Left colon (tissue), 2 donors: ENCODE measurements at regions not wholly inside any gene's neighbourhood (a gene's known extent, or its start where the extent isn't known, plus 50 kb on each side); places are given as distances from the start of the nearest gene placed in this dataset.

Source experiments
- ATAC-seq: fragments of 200-7000 bp; cut with Tn5 transposase; one replicate; pipeline ENCODE4 v1.9.1; 2020; ENCODE audit warnings: mild to moderate bottlenecking, moderate library complexity
- DNase-seq, 2 donors: peaks; one replicate each; pipeline ENCODE4 v3.0.0-alpha.2; 2020
- intact Hi-C, 2 donors: fragments of 100-400 bp; cut with DNase I in 1 of 2; cut with micrococcal nuclease in 1 of 2; formaldehyde crosslinking; loops; one replicate each; pipeline versions ENCODE4 v1.11.2 to v1.14.0; 2022; cut with DNase I, micrococcal nuclease
- donor health status: DM: no; HTN: no; CAD: no.
- donor health status: DM: yes; HTN: yes; CAD: no.

DNA sequence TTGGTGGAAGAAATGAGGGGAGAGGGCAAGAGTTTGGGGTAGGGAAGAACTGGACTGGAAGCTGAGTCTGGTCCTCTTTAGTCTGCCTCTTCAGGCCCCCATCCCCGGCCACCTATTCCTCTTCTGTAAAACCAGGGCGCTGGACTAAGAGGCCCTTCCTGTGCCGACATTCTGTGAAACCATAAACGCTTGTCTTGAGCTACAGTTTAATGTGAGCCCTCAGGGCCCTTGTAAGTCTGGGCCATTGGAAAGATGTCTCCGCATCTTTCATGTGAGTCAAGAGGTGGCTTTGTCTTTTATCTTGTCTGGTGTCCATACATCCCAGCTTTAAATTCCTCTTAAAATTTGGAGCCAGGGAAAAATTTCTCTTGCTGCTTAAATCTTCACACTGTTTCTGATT is 90.6 kb downstream of the PLCE1 start:
- no peak for ATAC-seq
- no peak for DNase-seq
- intact Hi-C loops, result no loop called here

DNA sequence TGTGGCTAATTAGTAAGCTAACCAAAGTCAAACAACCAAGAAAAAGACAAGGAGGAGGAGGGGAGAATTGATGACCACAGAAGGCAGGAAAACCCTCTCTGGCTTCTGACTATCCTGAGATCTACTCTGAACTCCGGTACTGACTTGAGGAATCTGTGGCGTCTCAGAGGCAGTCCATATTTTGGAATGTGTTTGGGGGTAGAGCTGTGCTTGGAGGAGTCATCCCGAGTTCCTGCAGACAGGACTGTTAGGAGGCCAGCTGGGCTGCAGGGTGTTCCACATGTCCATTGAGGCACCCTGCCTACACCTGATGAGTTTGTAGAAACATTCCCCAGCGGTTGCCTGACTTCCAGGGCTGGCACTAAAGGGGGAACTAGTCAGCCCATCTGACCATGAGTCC is 91.6 kb downstream of the PLCE1 start:
- DNase-seq, result no peak
- intact Hi-C loops, result no loop called here
- ATAC-seq, result no peak

DNA sequence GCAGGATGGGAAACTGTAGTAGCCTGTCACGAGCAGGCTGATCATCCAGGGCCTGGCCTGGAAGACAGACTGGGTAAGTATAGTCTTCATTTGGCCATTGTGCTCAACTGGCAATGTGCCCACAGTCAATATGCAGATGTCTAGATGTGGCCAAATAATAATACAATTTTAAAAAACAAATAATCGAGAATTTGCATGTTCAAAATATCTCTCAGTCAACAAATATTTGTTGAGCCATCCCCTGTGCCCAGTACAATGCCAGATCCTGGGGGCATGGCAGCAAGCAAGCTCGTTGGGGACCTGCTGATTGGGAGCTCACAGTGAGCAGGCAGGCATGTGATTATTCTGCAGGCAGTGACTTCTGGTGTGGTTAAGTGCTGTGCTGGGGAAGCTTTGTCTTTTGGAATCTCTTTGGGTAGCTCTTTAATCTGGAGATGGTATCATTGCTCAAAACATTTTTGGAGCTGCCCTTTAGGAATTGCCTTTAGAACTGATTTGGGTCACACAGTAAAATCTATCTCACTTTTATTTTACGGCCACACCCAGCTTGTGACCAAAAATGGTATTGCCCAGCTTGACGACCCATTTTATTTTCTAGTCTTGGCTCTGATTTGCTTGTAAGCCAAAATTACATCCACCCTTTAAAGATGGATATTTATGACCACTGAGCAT is 92.2 kb downstream of the PLCE1 start:
- no peak for ATAC-seq
- intact Hi-C loops, result no loop called here

DNA sequence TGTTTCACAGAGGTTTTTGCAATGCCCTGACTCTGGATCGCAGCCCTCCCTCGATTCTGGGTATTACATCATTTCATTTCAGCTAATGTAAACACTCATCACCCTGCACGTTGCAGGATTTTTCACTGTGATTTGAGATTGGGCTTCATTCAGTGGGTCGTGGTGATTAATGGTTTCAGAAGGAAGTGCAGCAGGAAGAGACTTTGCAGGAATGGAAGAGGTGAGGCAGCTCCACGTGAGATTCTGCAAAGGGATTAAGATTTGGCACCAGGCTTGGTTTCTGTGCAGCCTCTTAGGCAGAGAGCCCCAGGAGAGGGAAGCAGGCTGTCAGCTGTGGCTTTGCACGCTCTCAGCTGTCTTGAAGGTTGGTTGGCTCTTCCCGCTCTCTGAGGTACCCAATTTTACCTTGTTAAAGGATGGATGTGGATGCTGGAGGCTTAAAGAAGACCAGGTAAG is 95.2 kb downstream of the PLCE1 start:
- DNase-seq (no peak), ATAC-seq (no peak)
- intact Hi-C loops, result no loop called here

More for the DNA sequence above, 92.2 kb downstream of the PLCE1 start:
- DNase-seq, result no peak

DNA sequence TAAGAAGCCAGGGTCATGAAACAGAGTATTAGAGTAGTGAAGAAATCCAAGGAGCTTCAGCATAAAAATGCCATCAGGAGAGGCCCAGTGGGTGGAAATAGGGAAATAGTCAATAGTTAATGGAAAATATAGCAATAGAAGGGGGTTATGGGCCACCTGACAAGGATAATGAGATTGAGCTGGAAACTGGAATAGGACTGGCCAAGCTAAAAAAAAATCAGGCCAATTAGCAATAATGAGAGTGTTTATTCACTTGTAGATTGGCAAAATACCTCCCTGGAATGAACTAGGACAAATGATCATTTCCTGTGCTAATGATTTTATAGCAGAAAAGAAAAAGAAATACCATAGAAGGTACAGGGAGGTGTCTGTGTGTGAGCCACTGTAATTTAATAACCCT is 97.9 kb downstream of the PLCE1 start:
- ATAC-seq (no peak), DNase-seq (no peak)
- intact Hi-C loops, result no loop called here

DNA sequence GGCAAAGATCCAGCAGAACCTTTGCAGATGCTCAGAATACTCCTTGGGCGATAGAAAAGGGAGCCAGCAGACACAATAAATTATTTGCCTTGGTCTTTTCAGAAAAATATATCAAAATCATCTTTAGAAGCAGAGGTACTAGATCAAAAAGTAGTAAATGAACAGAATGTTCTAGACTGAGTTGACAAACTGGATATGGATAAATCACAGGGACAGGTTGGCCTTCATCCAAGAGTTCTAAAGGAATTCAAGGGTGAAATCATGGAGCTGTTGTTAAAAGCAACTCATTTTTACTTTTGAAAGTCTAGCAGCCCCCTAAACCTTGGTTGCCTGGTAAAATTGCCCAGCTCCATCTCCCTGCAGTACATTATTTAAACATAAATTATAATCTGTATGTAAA is 99.1 kb downstream of the PLCE1 start:
- DNase-seq (no peak), ATAC-seq (no peak)
- intact Hi-C loops, result no loop called here

DNA sequence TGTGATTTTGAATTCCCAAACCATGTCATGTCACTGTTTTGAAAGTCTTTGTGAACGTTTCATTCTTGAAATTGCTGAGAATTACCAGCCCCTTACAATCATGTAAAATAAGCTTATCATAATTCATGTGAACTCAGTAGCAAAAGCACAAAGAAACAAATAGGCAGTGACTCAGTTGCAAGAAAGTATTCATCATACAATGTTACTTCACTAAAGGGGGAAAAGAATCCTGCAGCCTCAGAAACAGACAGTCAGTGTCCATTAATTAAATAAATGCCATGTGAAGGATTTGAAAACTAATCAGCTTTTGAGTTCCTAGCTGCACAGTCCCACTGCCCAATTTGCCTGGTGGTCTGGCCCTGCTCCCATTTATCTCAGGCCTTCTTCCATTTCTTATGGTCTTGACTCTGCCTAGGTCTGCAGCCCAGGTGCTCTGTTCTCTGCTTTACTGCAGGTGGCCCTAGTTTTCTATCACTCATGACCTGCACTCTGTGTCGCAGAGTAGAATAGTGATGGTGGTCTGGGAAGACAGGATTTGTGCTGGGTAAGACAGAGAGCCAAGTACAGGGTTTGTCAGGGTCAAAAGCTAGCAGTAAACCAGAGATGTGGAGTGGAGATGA is 99.7 kb downstream of the PLCE1 start:
- intact Hi-C loops, result no loop called here
- DNase-seq (no peak), ATAC-seq (no peak)

DNA sequence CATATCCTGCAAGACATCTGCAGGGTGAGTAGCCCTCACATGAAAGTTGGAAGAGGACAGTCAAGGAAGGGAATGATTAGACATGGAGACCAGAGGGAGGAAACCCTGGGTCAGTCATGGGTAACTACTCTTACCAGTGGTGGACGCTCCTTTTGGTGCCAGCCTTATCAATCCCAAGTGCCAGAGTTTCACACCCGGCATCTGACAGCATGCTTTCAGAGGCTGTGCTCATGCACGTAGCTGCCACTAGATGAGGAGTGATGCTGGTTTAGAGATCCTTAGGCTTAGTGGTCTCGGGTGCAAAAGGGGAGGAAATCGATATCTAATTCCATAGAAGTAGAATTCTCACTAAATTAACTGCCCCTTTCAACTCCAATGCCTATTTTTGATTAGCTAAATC is 100.8 kb downstream of the PLCE1 start:
- no peak for ATAC-seq
- intact Hi-C loops, result no loop called here

DNA sequence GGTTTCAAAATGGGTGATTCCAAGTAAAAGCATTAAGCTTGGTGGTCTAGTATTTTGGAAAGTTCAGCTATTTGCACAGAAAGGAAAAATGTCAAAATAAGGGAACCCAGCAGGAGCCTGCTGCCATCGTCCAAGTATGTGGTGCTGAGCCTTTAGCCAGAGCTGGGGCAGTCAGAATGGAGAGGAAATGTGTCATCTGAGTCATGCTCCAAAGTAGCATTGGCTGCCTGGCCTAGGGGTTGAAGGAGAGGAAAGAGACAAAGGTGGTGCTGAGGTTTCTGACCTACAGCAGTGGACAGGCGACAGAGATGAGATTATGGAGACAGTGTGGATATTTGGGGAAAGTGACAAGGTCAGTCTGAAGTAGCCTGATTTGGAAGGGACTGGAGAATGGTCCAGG is 103.9 kb downstream of the PLCE1 start:
- intact Hi-C loops, result no loop called here
- ATAC-seq (no peak), DNase-seq (no peak)

More for the DNA sequence above, 100.8 kb downstream of the PLCE1 start:
- DNase-seq, result no peak

DNA sequence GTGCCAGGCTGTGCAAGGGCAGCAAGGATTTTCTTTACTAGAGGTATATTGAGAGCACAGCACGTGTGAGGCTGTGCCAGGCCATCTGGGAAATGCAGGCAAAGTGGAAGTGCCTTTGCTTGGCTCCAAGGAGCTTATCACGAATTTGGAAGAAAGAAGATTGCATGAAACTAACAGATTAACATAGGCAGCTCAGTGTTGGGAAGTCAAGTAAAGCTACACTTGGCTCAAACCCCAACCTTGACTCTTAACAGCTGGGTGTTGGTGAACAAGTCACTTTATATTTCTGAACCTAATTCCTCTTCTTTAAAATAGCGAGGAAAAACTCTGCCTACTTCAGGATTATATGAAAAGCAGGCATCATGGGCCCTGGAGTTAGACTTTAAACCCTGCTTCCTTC is 105.2 kb downstream of the PLCE1 start:
- no peak for DNase-seq
- intact Hi-C loops, result no loop called here
- ATAC-seq, result no peak

DNA sequence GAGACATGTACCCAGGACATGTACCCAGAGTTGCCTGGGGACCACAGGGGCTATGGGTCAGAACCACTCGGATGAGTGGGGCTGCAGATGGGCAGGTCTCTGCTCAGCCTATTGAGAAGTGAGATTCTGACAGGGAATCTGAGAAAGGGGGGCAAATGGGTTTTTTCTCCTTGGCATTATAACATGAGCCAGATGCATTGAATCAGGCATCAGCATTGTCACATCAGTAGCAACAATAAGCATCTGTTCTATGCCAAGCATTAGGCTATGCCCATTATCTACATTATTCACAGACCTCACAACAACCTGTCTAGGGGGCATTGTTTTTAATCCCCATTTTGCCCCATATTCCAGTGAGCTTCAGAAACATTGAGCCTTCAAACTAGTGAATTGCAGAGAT is 108.2 kb downstream of the PLCE1 start:
- no peak for ATAC-seq
- intact Hi-C loops, result no loop called here
- DNase-seq, result no peak

DNA sequence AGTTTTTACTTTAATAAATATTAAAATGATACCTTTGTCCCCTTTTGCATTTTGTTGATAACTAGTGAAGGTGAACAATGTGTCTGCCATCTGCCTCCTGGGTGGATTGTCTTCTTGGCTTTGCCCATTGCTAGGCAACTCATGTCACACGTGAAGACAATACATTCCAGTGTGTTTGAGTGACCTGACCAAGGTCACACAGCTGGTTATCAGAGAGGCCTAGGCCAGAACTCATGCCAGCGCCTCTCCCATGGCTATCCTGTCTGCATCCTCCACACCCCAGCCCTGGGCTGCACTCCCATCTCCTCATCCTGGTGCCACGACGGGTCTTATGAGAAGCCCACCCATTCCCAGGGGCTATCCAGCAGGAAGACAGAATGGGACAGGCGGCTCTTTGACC is 108.7 kb downstream of the PLCE1 start:
- intact Hi-C loops, result no loop called here
- no peak for DNase-seq
- ATAC-seq, result no peak

DNA sequence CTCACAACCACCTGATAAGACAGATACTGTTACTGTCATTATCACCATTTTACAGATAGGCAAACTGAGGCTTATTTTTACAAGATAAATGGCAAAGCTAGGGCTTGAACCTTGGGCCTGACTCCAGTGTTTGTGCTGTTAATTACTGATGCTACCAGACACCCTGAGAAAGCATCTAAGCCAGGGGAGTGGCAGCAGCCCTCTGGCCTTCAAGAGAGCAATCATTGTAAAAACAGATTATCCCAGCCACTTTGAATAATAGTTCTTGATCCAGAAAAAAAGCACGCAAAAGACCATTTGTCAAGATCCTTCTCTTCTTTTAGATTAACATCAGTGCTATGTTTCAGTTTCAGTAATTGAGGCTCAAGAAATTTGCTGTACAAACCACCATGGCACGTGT is 109.5 kb downstream of the PLCE1 start:
- ATAC-seq, result no peak
- intact Hi-C loops, result no loop called here
- no peak for DNase-seq

DNA sequence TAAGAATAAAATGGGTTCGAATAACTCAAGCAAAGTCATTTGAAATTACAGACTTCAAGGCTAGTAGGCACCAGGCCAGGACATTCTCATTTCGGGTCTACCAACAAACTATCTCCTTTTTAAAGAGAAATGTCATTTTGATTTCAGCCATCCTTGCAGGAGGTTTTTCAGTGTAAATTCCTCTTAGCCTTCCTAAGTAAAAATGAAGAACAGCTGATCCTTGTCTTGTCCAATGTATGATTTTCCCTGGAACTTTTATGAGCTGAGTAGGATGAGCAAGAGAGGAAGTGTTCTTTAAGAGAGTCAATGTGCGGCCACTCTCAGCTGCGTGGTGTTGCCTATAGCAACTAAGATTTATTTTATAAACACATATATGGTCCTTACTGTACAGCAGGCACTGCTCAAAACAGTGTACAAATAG is 110.1 kb downstream of the PLCE1 start:
- no peak for ATAC-seq
- intact Hi-C loops, result no loop called here
- DNase-seq, result no peak

DNA sequence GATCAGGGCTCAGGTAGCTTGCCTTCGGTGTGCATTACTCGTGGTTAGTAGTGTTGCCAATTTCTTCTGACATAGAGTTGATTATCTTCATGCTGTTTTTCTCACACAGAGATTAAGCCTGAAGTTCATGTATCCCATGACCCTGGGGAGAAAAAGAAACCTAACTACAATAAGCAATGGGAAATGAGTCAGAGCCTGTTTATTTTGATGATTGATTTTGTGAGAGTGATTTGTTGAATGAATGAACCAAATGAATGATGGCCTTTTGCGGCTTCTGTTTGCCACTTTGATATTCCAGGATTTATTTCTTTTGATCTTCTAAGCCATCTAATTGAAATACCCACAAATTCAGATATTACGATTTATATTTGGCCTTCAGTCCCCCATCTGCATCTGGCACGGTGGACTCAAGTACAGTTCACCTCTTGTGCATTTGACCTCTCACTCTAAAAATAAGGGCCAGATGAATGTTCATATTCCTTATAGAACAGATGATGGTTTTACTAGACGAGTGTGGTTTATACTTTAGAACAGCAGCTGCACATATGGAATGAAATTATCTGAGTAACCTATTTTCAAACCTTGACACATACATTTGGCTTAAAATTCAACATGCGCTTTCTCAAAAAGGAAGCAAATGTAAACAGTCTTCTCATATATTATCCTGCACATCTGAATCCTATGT is 110.7 kb downstream of the PLCE1 start:
- DNase-seq (no peak), ATAC-seq (no peak)
- intact Hi-C loops, result no loop called here

DNA sequence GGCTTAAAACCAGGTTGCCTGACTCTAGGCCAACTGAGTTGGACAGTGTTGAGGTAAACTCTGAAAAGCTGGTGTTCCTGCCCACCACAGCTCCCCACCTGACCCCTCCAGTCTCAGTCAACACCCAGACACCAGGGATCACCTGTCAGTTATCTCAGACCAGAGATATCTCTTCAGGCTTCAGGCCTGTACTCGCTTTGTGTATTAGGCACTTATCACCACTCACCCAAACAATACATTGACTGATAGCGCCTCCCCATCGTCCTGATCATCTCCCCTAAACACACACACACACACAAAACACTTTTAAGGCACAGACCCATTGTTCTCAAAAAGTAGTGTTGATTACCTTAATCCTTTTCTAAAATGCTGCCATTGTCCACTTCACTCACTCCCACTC is 111.5 kb downstream of the PLCE1 start:
- DNase-seq, result no peak
- intact Hi-C loops, result no loop called here
- no peak for ATAC-seq

DNA sequence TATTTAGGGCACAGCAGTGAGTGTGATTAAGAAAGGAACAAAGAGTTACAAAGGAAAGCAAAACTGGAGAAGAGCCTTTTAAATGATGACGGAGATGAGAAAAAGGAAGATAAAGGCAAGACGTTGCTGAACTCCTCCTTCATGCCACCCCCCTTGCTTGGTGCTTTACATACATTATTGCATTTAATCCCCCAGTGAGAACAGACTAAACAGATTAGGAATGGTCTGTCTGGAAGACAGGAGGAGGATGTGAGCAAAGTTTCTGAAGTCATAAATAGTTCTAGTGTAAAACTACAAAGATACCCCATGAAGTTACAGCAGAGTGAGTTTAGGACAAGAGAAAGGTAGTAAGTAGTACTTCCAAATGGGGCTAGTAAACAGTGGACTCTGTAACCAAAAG is 113.5 kb downstream of the PLCE1 start:
- intact Hi-C loops, result no loop called here
- DNase-seq (no peak), ATAC-seq (no peak)

DNA sequence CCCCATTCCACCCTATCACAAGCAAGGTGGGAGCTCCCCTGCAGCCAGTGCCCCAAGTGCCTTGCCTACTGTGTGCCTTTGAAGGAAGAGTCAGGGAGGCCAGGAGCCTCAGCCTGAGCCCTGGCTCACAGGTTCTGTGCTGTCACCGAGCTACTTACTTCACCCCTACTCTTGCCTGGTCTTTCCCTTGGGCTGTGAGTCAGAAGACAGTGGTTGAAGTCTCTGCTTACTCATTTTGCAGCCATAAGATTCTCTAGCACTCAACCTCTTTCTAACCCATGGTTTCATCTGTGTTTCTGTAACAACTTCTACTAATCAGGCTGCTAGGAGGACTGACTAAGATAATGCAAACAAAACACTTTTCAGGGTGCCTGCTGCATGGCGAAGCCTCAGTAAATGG is 114.5 kb downstream of the PLCE1 start:
- ATAC-seq (no peak), DNase-seq (no peak)
- intact Hi-C loops, result no loop called here

DNA sequence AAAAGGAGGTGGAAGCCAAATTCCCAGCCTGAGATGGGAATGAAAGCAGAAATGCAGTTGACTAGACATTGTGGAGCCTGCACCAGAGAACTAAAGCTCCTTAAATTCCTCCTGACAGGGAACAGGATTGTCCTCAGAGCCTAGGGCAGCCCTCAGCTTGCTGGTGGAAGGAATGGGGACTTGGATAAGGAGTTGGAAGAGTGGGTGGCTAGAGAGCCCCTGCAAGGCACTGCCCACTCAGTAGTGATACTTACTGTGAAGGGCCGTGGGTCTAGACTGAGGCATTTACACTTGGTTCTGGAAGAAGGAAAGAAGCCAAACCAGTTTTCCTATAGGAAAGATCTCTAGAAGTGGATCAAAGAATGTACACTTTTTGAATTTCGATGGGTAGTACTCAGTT is 117.6 kb downstream of the PLCE1 start:
- DNase-seq, result no peak
- intact Hi-C loops, result no loop called here
- ATAC-seq, result peak; percentile 42

DNA sequence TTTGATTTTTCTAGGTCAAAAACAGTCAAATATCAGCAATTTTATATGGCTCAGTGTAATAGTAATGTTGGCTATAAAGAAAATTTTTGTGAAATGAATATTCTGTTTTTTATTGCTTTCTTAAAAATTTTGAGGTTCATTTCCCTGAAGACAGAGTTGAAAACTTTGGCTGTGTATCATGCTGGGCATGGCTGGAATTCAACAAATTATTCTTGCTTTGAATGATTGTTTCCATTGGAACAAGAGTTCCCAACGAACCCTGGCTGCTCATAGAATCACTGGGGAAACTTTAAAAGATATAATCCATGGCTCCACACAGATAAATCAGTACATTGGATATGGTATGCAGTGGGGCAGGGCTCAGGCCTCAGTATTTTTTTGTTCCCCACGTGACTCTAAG is 118.6 kb downstream of the PLCE1 start:
- ATAC-seq (no peak), DNase-seq (no peak)
- intact Hi-C loops, result no loop called here

DNA sequence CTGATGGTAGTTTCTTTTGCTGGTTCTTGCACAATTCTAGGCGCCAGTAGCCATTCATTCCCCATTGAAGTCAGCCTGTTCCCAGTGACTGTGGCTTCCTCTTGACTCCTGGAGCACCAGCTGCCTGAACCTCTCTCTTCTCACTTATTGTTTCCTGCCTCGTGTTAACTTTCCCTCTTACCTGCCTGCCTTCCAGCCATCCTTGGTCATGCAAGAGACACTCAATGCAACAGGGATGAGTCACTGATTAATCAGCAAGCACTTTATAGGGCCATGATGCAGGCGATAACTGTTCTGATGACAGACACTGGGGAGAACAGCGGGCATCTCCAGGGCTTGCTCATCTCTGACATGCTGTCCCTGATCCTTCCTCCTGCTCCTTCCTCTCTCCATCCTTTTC is 122.0 kb downstream of the PLCE1 start:
- DNase-seq (no peak), ATAC-seq (peak; percentile 58)
- intact Hi-C loops, result no loop called here
